ENCODE measurements at regions not wholly inside any gene's neighbourhood (a gene's known extent, or its start where the extent isn't known, plus 50 kb on each side); places are given as distances from the start of the nearest gene placed in this dataset.

- DNase-seq (no peak), ATAC-seq (no peak)
- no peak overlapping the region for H3K27ac ChIP-seq
- intact Hi-C loops (cut with DNase I), result loop anchor here in 1 of 2 donors (10.0 kb wide), 1 partner anchor 887 kb away; no protein-coding TSS in a partner anchor
- no peaks in the 10 kb centered on the region for H3K27me3 ChIP-seq
- H3K36me3 ChIP-seq, result no peaks in the 10 kb centered on the region
- no peaks in the 10 kb centered on the region for H3K9me3 ChIP-seq
- H3K4me1 ChIP-seq, result peaks cover 7 to 9% of the 10 kb centered on the region in 2 donors
- no peak for TF ChIP-seq CTCF (IDR thresholded peaks at IDR 0.05)
- no peak overlapping the region for H3K4me3 ChIP-seq
Measured at GRCh38 chr10:78307576-78307975, 273.9 kb downstream of the RPS24 start.

GRCh38 chr10:78309536-78310237, 276.0 kb downstream of the RPS24 start:
- no peak for ATAC-seq
- intact Hi-C loops (cut with DNase I), result loop anchor here in 1 of 2 donors (10.0 kb wide), 1 partner anchor 885 kb away; no protein-coding TSS in a partner anchor
- TF ChIP-seq CTCF (IDR thresholded peaks at IDR 0.05), result no peak

GRCh38 chr10:78310481-78311080, 276.9 kb downstream of the RPS24 start:
- Histone ChIP-seq H3K4me3 (no peak overlapping the region), H3K27ac (no peak overlapping the region), H3K4me1 (no peaks in the 10 kb centered on the region), H3K27me3 (no peaks in the 10 kb centered on the region), H3K36me3 (no peaks in the 10 kb centered on the region), H3K9me3 (no peaks in the 10 kb centered on the region)
- ATAC-seq (no peak), DNase-seq (no peak)
- no peak for TF ChIP-seq CTCF (IDR thresholded peaks at IDR 0.05)
- intact Hi-C loops (cut with DNase I), result no loop called here

More at GRCh38 chr10:78309536-78310237, 276.0 kb downstream of the RPS24 start:
- Histone ChIP-seq H3K4me3 (no peak overlapping the region), H3K27me3 (no peaks in the 10 kb centered on the region), H3K4me1 (no peaks in the 10 kb centered on the region), H3K36me3 (no peaks in the 10 kb centered on the region), H3K9me3 (no peaks in the 10 kb centered on the region), H3K27ac (no peak overlapping the region)
- DNase-seq, result no peak

- ATAC-seq (peak; percentile 39), DNase-seq (no peak)
- Histone ChIP-seq H3K9me3 (no peaks in the 10 kb centered on the region), H3K4me1 (no peaks in the 10 kb centered on the region), H3K27me3 (no peaks in the 10 kb centered on the region), H3K4me3 (no peak overlapping the region), H3K36me3 (no peaks in the 10 kb centered on the region), H3K27ac (no peak overlapping the region)
- intact Hi-C loops (cut with DNase I), result no loop called here
- no peak for TF ChIP-seq CTCF (IDR thresholded peaks at IDR 0.05)
Measured at GRCh38 chr10:78312197-78313047, 278.8 kb downstream of the RPS24 start.

GRCh38 chr10:78313048-78313381, 279.4 kb downstream of the RPS24 start:
- Histone ChIP-seq H3K27ac (no peak overlapping the region), H3K4me1 (no peaks in the 10 kb centered on the region), H3K27me3 (no peaks in the 10 kb centered on the region), H3K9me3 (no peaks in the 10 kb centered on the region), H3K4me3 (no peak overlapping the region), H3K36me3 (no peaks in the 10 kb centered on the region)
- TF ChIP-seq CTCF (IDR thresholded peaks at IDR 0.05), result no peak
- intact Hi-C loops (cut with DNase I), result no loop called here
- ATAC-seq (no peak), DNase-seq (no peak)

All from left lung (tissue), 4 donors.